AG09309 (cell line): ENCODE measurements at regions not wholly inside any gene's neighbourhood (a gene's known extent, or its start where the extent isn't known, plus 50 kb on each side); places are given as distances from the start of the nearest gene placed in this dataset.
A peak's percentile ranks its signal among the peaks of the same experiment; 100 is the strongest.

ENCODE experiments used
- DNase-seq: peaks from one replicate; pipeline ENCODE4 v3.0.0-alpha.2; 2010; ENCODE audit warnings: low read depth
- H3K4me3 ChIP-seq: 2 replicates; pipeline ENCODE4 v1.5.1; 2011; ENCODE audit warnings: mild to moderate bottlenecking, low read depth, low read length, moderate library complexity; ENCODE audit not compliant: control insufficient read depth
- CTCF ChIP-seq: IDR thresholded peaks from 2 replicates; pipeline ENCODE4 v1.5.1; 2011; ENCODE audit warnings: mild to moderate bottlenecking, low read depth, low read length, inconsistent platforms; ENCODE audit not compliant: insufficient read depth, control insufficient read depth; ENCODE audit errors: missing control alignments

GRCh38 chr12:65539023-65539422, 260.5 kb downstream of the MSRB3 start:
- DNase-seq: no peak
- no peak for TF ChIP-seq CTCF
- H3K4me3 ChIP-seq: no peak overlapping the region

GRCh38 chr12:65540140-65540539, 261.7 kb downstream of the MSRB3 start:
- TF ChIP-seq CTCF: no peak
- no peak overlapping the region for H3K4me3 ChIP-seq
- no peak for DNase-seq

- no peak overlapping the region for H3K4me3 ChIP-seq
- no peak for DNase-seq
Measured at GRCh38 chr12:65546528-65546927, 268.0 kb downstream of the MSRB3 start.

GRCh38 chr12:65556676-65557437, 267.4 kb upstream of the HMGA2 start:
- peak; percentile 95 for TF ChIP-seq CTCF
- no peak overlapping the region for H3K4me3 ChIP-seq
- no peak for DNase-seq

More at GRCh38 chr12:65546528-65546927, 268.0 kb downstream of the MSRB3 start:
- TF ChIP-seq CTCF: no peak

GRCh38 chr12:65557438-65558181, 266.7 kb upstream of the HMGA2 start:
- no peak overlapping the region for H3K4me3 ChIP-seq
- TF ChIP-seq CTCF: no peak
- DNase-seq: no peak

- no peak overlapping the region for H3K4me3 ChIP-seq
- TF ChIP-seq CTCF: no peak
- DNase-seq: no peak
Measured at GRCh38 chr12:65560286-65560685, 264.0 kb upstream of the HMGA2 start.
